B cell (primary cell): ENCODE measurements at regions not wholly inside any gene's neighbourhood (a gene's known extent, or its start where the extent isn't known, plus 50 kb on each side); places are given as distances from the start of the nearest gene placed in this dataset.

Source experiments
- ATAC-seq: fragments of 200-7000 bp; cut with Tn5 transposase; one replicate; pipeline ENCODE4 v1.10.0; 2021; ENCODE audit warnings: low read depth, mild to moderate bottlenecking, moderate number of reproducible peaks, moderate library complexity
- CTCF ChIA-PET: fragments of 350-600 bp; sonication (Branson Sonifier 250); formaldehyde crosslinking; loops from one replicate; lab custom pipeline; 2021; ENCODE audit warnings: antibody characterized with exemption, inconsistent platforms; lab: Charles Lee
- POLR2A ChIA-PET: fragments of 350-600 bp; sonication (Branson Sonifier 250); formaldehyde crosslinking; loops from one replicate; lab custom pipeline; 2021; ENCODE audit warnings: antibody characterized with exemption; lab: Charles Lee
- DNase-seq: peaks from one replicate; pipeline ENCODE4 v3.0.0; 2013
- H2AFZ ChIP-seq: 2 replicates; pipeline ENCODE4 v1.6.1; 2012; ENCODE audit warnings: mild to moderate bottlenecking, low read depth, low read length; ENCODE audit not compliant: insufficient read depth, poor library complexity, severe bottlenecking
- H3K27ac ChIP-seq, 2 donors: 1 replicate in 1 of 2; 2 replicates in 1 of 2; pipeline ENCODE4 v1.5.1; 2012 to 2013; ENCODE audit warnings: low read length in 2 of 2, mild to moderate bottlenecking in 2 of 2, moderate library complexity in 1 of 2
- H3K27me3 ChIP-seq, 4 experiments: fragments of 200-600 bp in 1 of 4; sonication (generic) in 1 of 4; replicated peaks in 1 of 4; 1 replicate in 2 of 4; 2 replicates in 2 of 4; pipeline versions ENCODE4 v1.6.1 to v1.7.0; 2013 to 2016; ENCODE audit warnings: low read length in 3 of 4, mild to moderate bottlenecking in 2 of 4, mixed read lengths in 1 of 4, moderate library complexity in 1 of 4; ENCODE audit not compliant: insufficient read depth in 4 of 4, control insufficient read depth in 3 of 4; ENCODE audit errors: control extremely low read depth in 1 of 4
- H3K36me3 ChIP-seq, 2 experiments: replicated peaks in 1 of 2; 1 replicate in 1 of 2; 2 replicates in 1 of 2; pipeline versions ENCODE4 v1.6.1 to v1.7.1; 2013; ENCODE audit warnings: low read length in 1 of 2; ENCODE audit not compliant: insufficient read depth in 2 of 2, control insufficient read depth in 1 of 2; ENCODE audit errors: control extremely low read depth in 1 of 2, extremely low read depth in 1 of 2
- H3K4me1 ChIP-seq, 2 donors: fragments of 200-600 bp in 1 of 2; sonication (generic) in 1 of 2; 1 replicate in 1 of 2; 2 replicates in 1 of 2; pipeline versions ENCODE4 v1.5.1 to v1.6.1; 2013 to 2017; ENCODE audit warnings: low read length in 2 of 2; ENCODE audit not compliant: control insufficient read depth in 2 of 2, insufficient read depth in 2 of 2
- H3K4me2 ChIP-seq: replicated peaks from 2 replicates; pipeline ENCODE3; 2012; ENCODE audit warnings: mild to moderate bottlenecking, low read depth, low read length; ENCODE audit not compliant: poor library complexity, severe bottlenecking
- H3K4me3 ChIP-seq, 5 experiments: fragments of 200-600 bp in 1 of 5; sonication (generic) in 1 of 5; 1 replicate in 3 of 5; 2 replicates in 2 of 5; pipeline versions ENCODE4 v1.5.1 to v1.7.0; 2011 to 2016; ENCODE audit warnings: low read length in 4 of 5, mild to moderate bottlenecking in 4 of 5, low read depth in 2 of 5, control low read depth in 1 of 5, moderate library complexity in 1 of 5; ENCODE audit not compliant: insufficient read depth in 1 of 5; ENCODE audit errors: control extremely low read depth in 1 of 5, extremely low read depth in 1 of 5
- H3K79me2 ChIP-seq: fragments of 200-600 bp; sonication (generic); one replicate; pipeline ENCODE4 v1.6.0; 2016; ENCODE audit warnings: low read length; ENCODE audit not compliant: control insufficient read depth, insufficient read depth
- H3K9ac ChIP-seq: fragments of 200-600 bp; sonication (generic); 2 replicates; pipeline ENCODE4 v1.6.1; 2017; ENCODE audit warnings: mild to moderate bottlenecking, low read length, moderate library complexity
- H3K9me3 ChIP-seq, 3 donors: one replicate each; pipeline versions ENCODE4 v1.6.1 to v1.7.1; 2013; ENCODE audit warnings: low read length in 2 of 3; ENCODE audit not compliant: control insufficient read depth in 2 of 3, insufficient read depth in 1 of 3; ENCODE audit errors: control extremely low read depth in 1 of 3
- H4K20me1 ChIP-seq: 2 replicates; pipeline ENCODE4 v1.6.0; 2012; ENCODE audit warnings: mild to moderate bottlenecking, low read length; ENCODE audit not compliant: insufficient read depth, control insufficient read depth, poor library complexity, severe bottlenecking
- H3K27ac Mint-ChIP-seq: one replicate; pipeline ENCODE4 v1.8.0; 2021; ENCODE audit warnings: mixed read lengths
- H3K27me3 Mint-ChIP-seq: one replicate; pipeline ENCODE4 v1.8.0; 2021; ENCODE audit warnings: mixed read lengths
- H3K4me1 Mint-ChIP-seq: one replicate; pipeline ENCODE4 v1.8.0; 2021; ENCODE audit warnings: mixed read lengths
- H3K4me3 Mint-ChIP-seq: one replicate; pipeline ENCODE4 v1.8.0; 2021; ENCODE audit warnings: mixed read lengths
- H3K9me3 Mint-ChIP-seq: one replicate; pipeline ENCODE4 v1.8.0; 2022; ENCODE audit warnings: mixed read lengths; ENCODE audit not compliant: insufficient read depth
- CTCF ChIP-seq: fragments of 200-600 bp; IDR thresholded peaks from one replicate; pipeline ENCODE4 v1.8.0; 2022; ENCODE audit warnings: antibody characterized with exemption, mild to moderate bottlenecking
- EZH2 ChIP-seq: IDR thresholded peaks from 2 replicates; pipeline ENCODE4 v1.6.1; 2012; ENCODE audit warnings: borderline replicate concordance, low read depth, mild to moderate bottlenecking, moderate library complexity, low read length; ENCODE audit not compliant: insufficient read depth, poor library complexity, severe bottlenecking
- WGBS: methylation state at CpG from one replicate; pipeline ENCODE4 v1.1.5; 2013; ENCODE audit warnings: missing lambda C conversion rate; ENCODE audit not compliant: insufficient coverage; 5-methylcytosine and 5-hydroxymethylcytosine counted together
- intact Hi-C: fragments of 100-400 bp; cut with micrococcal nuclease; formaldehyde crosslinking; loops from one replicate; pipeline ENCODE4 v1.10.0; 2022

GRCh38 chr5:90265545-90265857, 144.1 kb downstream of the CETN3 start:
- Mint-ChIP-seq H3K27me3 (peaks cover 2% of the 10 kb centered on the region), H3K4me1 (peaks cover 7% of the 10 kb centered on the region), H3K9me3 (no peaks in the 10 kb centered on the region), H3K4me3 (no peak overlapping the region), H3K27ac (no peak overlapping the region)
- Histone ChIP-seq H3K4me3 (no peak overlapping the region), H3K9me3 (no peaks in the 10 kb centered on the region), H2AFZ (peak overlapping the region; percentile 10), H3K36me3 (no peaks in the 10 kb centered on the region), H3K4me2 (no peak overlapping the region), H3K9ac (no peak overlapping the region), H3K79me2 (no peaks in the 10 kb centered on the region), H3K27ac (no peak overlapping the region), H4K20me1 (no peaks in the 10 kb centered on the region), H3K27me3 (no peaks in the 10 kb centered on the region), H3K4me1 (peaks cover 6 to 7% of the 10 kb centered on the region in 2 donors)
- WGBS = no CpG with 5 or more reads among the region's 1 CpG
- ChIA-PET POLR2A (interaction anchor here (0.7 kb wide), 1 partner anchor 10 kb away, joined by 3 read pairs; no protein-coding TSS in a partner anchor), CTCF (interaction anchor here (0.7 to 5.8 kb wide), 15 partner anchors 9 to 1575 kb away, joined by 3 to 159 read pairs (median 4); no protein-coding TSS in a partner anchor)
- no peak for TF ChIP-seq EZH2
- TF ChIP-seq CTCF = peak; percentile 25
- DNase-seq = no peak
- no peak for ATAC-seq
- intact Hi-C loops = loop anchor here (1.0 to 5.0 kb wide), 3 partner anchors 1388 to 1574 kb away; no protein-coding TSS in a partner anchor

DNA sequence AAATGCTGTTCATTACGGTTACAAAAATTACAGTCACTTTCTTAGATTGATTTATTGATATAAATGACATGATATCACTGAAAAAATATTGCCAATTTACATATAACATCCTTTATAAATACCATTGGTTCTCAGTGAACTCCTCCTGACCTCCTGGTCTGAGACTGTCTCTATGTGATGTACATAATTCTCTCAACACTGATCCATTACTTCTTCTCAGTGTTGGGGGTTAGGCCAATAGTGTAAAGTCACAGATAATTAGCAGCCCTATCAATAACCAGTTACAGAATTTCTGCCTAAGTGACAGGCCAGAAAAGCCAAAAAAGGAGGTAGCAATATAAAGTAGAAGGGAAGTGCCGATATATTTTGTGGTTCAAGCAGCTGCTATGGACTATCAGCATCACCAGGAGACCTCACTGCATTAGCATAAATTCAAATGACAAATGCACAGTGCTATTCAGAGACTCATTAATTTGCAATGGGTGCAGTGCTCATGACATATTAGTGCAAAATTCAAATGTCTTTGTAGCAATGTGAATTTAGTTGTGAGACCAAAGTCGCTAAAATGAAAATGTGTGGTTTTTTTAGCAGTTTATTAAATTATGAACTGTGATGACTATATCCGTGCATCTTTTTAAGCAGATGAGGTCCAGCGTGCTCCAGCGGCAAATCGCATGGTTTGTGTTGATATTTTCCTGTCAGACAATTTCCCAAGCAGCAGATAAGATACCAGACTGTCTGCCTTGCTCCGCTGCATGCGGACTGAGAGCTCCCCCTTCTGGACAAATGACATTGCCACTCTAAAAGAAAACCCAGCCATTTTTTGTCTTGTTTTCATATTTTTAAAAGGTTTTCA, 144.6 kb downstream of the CETN3 start:
- no peak overlapping the region for H3K27ac ChIP-seq
- TF ChIP-seq CTCF (peak; percentile 98), EZH2 (no peak)
- H3K36me3 ChIP-seq = no peaks in the 10 kb centered on the region
- intact Hi-C loops = loop anchor here (1.0 to 5.0 kb wide), 3 partner anchors 1388 to 1574 kb away; no protein-coding TSS in a partner anchor
- H2AFZ ChIP-seq = peak overlapping the region; percentile 3
- peaks cover 6 to 7% of the 10 kb centered on the region in 2 donors for H3K4me1 ChIP-seq
- 28% methylated on average over 8 of the region's 9 CpGs for WGBS
- ATAC-seq (peak; percentile 58), DNase-seq (peak; percentile 79)
- peaks cover 7% of the 10 kb centered on the region for H3K4me1 Mint-ChIP-seq
- ChIA-PET CTCF (interaction anchor here (0.7 to 5.8 kb wide), 16 partner anchors 9 to 1574 kb away, joined by 3 to 159 read pairs (median 4); no protein-coding TSS in a partner anchor), POLR2A (interaction anchor here (0.7 kb wide), 1 partner anchor 10 kb away, joined by 3 read pairs; no protein-coding TSS in a partner anchor)
- H3K9me3 ChIP-seq = no peaks in the 10 kb centered on the region
- H3K9me3 Mint-ChIP-seq = no peaks in the 10 kb centered on the region
- H3K27me3 Mint-ChIP-seq = peaks cover 2% of the 10 kb centered on the region
- H3K4me3 Mint-ChIP-seq = peak overlapping the region; percentile 64
- H3K27me3 ChIP-seq = no peaks in the 10 kb centered on the region
- no peak overlapping the region for H3K4me3 ChIP-seq
- peak overlapping the region; percentile 20 for H3K9ac ChIP-seq
- no peaks in the 10 kb centered on the region for H3K79me2 ChIP-seq
- H3K4me2 ChIP-seq = peak overlapping the region; percentile 42
- H3K27ac Mint-ChIP-seq = no peak overlapping the region
- no peaks in the 10 kb centered on the region for H4K20me1 ChIP-seq
